ENCODE measurements at regions not wholly inside any gene's neighbourhood (a gene's known extent, or its start where the extent isn't known, plus 50 kb on each side); places are given as distances from the start of the nearest gene placed in this dataset.

DNA sequence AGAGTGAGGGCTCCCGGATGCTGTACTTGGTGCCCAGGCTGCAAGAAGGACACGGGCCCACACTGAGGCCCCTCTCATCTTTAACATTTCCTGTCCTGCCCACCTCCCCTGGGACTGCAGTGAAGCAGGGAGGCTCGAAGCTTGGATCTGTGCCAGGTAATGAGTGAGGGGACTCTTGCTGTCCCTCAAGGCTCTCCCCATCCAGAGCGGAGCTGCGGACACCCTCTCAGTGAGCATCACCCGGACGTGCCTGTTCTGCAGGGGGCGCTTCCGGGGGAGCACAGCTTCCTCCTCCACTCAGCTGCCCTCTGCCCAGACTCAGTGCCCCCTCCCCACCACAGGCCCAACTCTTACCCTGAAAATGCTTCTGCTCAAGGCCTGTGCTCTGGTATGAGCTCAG, 150.0 kb upstream of the MYCN start:
- TF ChIP-seq POLR2AphosphoS5 (IDR thresholded peaks at IDR 0.05; ENCODE audit: low read depth, low read length) (no peak), POU2F2 (IDR thresholded peaks at IDR 0.05; ENCODE audit: low read depth, low read length) (no peak), POLR2A (IDR thresholded peaks at IDR 0.05; ENCODE audit: low read depth, low read length) (no peak), TAF1 (IDR thresholded peaks at IDR 0.05; ENCODE audit: low read depth, low read length) (no peak), SPI1 (IDR thresholded peaks at IDR 0.05; ENCODE audit: low read depth, low read length) (no peak), PAX5 (IDR thresholded peaks at IDR 0.05; ENCODE audit: insufficient read depth, low read length, severe bottlenecking) (no peak)
- DNase-seq (ENCODE audit: insufficient read length, low spot score) (no peak), FAIRE-seq (no peak)

- no peak for FAIRE-seq
- TF ChIP-seq SPI1 (IDR thresholded peaks at IDR 0.05; ENCODE audit: low read depth, low read length): no peak
- TF ChIP-seq POLR2A (IDR thresholded peaks at IDR 0.05; ENCODE audit: low read depth, low read length): no peak
- no peak for TF ChIP-seq TAF1 (IDR thresholded peaks at IDR 0.05; ENCODE audit: low read depth, low read length)
- no peak for TF ChIP-seq PAX5 (IDR thresholded peaks at IDR 0.05; ENCODE audit: insufficient read depth, low read length, severe bottlenecking)
- no peak for TF ChIP-seq POU2F2 (IDR thresholded peaks at IDR 0.05; ENCODE audit: low read depth, low read length)
- no peak for TF ChIP-seq POLR2AphosphoS5 (IDR thresholded peaks at IDR 0.05; ENCODE audit: low read depth, low read length)
Measured at GRCh38 chr2:15790838-15791237, 149.5 kb upstream of the MYCN start.

GRCh38 chr2:15791294-15791693, 149.1 kb upstream of the MYCN start:
- DNase-seq (ENCODE audit: insufficient read length, low spot score) (no peak), FAIRE-seq (no peak)
- no peak for TF ChIP-seq POLR2AphosphoS5 (IDR thresholded peaks at IDR 0.05; ENCODE audit: low read depth, low read length)
- TF ChIP-seq SPI1 (IDR thresholded peaks at IDR 0.05; ENCODE audit: low read depth, low read length): no peak
- no peak for TF ChIP-seq PAX5 (IDR thresholded peaks at IDR 0.05; ENCODE audit: insufficient read depth, low read length, severe bottlenecking)
- TF ChIP-seq TAF1 (IDR thresholded peaks at IDR 0.05; ENCODE audit: low read depth, low read length): no peak
- TF ChIP-seq POU2F2 (IDR thresholded peaks at IDR 0.05; ENCODE audit: low read depth, low read length): no peak
- no peak for TF ChIP-seq POLR2A (IDR thresholded peaks at IDR 0.05; ENCODE audit: low read depth, low read length)

More at GRCh38 chr2:15790838-15791237, 149.5 kb upstream of the MYCN start:
- no peak for DNase-seq (ENCODE audit: insufficient read length, low spot score)

GRCh38 chr2:15792331-15792730, 148.0 kb upstream of the MYCN start:
- DNase-seq (ENCODE audit: insufficient read length, low spot score): no peak
- no peak for FAIRE-seq

GRCh38 chr2:15793078-15793913, 147.1 kb upstream of the MYCN start:
- FAIRE-seq (no peak), DNase-seq (ENCODE audit: insufficient read length, low spot score) (no peak)
- no peak for TF ChIP-seq POLR2A (IDR thresholded peaks at IDR 0.05; ENCODE audit: low read depth, low read length)
- TF ChIP-seq TAF1 (IDR thresholded peaks at IDR 0.05; ENCODE audit: low read depth, low read length): no peak
- TF ChIP-seq POLR2AphosphoS5 (IDR thresholded peaks at IDR 0.05; ENCODE audit: low read depth, low read length): no peak
- TF ChIP-seq PAX5 (IDR thresholded peaks at IDR 0.05; ENCODE audit: insufficient read depth, low read length, severe bottlenecking): no peak
- TF ChIP-seq POU2F2 (IDR thresholded peaks at IDR 0.05; ENCODE audit: low read depth, low read length): no peak
- no peak for TF ChIP-seq SPI1 (IDR thresholded peaks at IDR 0.05; ENCODE audit: low read depth, low read length)

More at GRCh38 chr2:15792331-15792730, 148.0 kb upstream of the MYCN start:
- no peak for TF ChIP-seq POLR2AphosphoS5 (IDR thresholded peaks at IDR 0.05; ENCODE audit: low read depth, low read length)

GRCh38 chr2:15793978-15794377, 146.4 kb upstream of the MYCN start:
- DNase-seq (ENCODE audit: insufficient read length, low spot score) (no peak), FAIRE-seq (no peak)
- TF ChIP-seq POU2F2 (IDR thresholded peaks at IDR 0.05; ENCODE audit: low read depth, low read length): no peak
- TF ChIP-seq SPI1 (IDR thresholded peaks at IDR 0.05; ENCODE audit: low read depth, low read length): no peak
- no peak for TF ChIP-seq TAF1 (IDR thresholded peaks at IDR 0.05; ENCODE audit: low read depth, low read length)
- no peak for TF ChIP-seq POLR2A (IDR thresholded peaks at IDR 0.05; ENCODE audit: low read depth, low read length)
- TF ChIP-seq POLR2AphosphoS5 (IDR thresholded peaks at IDR 0.05; ENCODE audit: low read depth, low read length): no peak
- no peak for TF ChIP-seq PAX5 (IDR thresholded peaks at IDR 0.05; ENCODE audit: insufficient read depth, low read length, severe bottlenecking)

DNA sequence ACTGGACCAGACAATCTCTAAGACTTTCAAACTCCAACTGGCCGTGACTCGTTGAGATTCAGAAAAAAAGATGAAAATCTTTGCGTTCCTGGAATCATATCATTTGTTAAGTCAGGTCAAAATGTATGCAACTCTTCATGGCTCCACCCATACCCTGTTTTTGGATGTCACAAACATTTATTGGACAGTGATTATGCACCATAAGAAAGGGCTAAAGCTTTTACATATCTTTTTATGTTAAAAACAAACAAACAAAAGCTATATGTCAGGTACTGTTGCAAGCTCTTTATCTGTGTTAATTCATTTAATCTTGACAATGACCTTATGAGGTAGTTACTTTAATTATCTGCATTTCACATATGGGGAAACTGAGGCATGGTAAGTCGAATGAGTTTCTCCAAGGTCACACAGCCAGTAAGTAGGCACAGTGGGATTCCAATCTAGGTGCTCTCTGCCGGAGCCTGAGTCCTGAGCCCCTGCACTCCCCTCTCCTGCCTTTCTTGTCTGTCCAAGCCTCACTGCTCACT, 145.7 kb upstream of the MYCN start:
- TF ChIP-seq TAF1 (IDR thresholded peaks at IDR 0.05; ENCODE audit: low read depth, low read length) (no peak), POU2F2 (IDR thresholded peaks at IDR 0.05; ENCODE audit: low read depth, low read length) (no peak), PAX5 (IDR thresholded peaks at IDR 0.05; ENCODE audit: insufficient read depth, low read length, severe bottlenecking) (no peak), POLR2AphosphoS5 (IDR thresholded peaks at IDR 0.05; ENCODE audit: low read depth, low read length) (no peak), SPI1 (IDR thresholded peaks at IDR 0.05; ENCODE audit: low read depth, low read length) (no peak), POLR2A (IDR thresholded peaks at IDR 0.05; ENCODE audit: low read depth, low read length) (no peak)
- DNase-seq (ENCODE audit: insufficient read length, low spot score) (no peak), FAIRE-seq (no peak)

- DNase-seq (ENCODE audit: insufficient read length, low spot score): no peak
- TF ChIP-seq POU2F2 (IDR thresholded peaks at IDR 0.05; ENCODE audit: low read depth, low read length): no peak
- TF ChIP-seq PAX5 (IDR thresholded peaks at IDR 0.05; ENCODE audit: insufficient read depth, low read length, severe bottlenecking): no peak
Measured at GRCh38 chr2:15795426-15795825, 144.9 kb upstream of the MYCN start.

DNA sequence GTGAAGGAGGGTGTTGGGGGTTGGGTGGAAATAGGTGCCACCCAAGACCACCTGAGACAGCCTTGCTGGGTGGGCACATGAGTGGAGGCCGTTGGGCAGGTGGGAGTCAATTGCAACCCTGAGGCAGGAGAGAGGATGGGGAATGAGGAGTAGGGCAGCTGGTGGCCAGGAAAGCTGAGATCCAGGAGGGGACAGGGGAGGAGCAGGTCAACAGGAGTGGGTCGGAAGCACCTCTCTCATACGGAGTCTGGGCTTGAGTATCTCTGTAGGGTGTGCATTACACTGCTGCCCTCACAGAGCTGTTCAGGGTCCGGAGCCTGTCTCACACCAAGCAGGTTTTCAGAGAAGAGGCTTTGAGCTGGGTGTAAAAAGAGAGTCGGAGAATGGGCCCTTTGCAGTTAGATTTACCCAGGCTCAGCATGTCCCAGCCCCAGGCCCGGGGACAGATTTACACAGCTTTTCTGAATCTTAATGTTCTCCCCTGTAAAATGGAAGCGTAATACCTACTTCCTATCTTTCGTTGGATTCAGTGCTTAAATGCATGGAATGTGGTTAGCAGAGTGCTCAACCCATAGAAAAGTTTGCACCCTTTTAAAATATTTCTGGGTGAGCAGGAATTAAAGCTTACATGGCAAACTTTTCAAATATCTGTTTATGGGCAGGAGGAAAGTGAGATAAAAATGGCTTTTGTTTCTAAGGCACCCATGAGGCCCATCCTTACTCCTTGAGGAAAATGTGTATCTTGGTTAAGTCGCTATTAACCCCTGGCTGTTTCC, 144.0 kb upstream of the MYCN start:
- no peak for DNase-seq (ENCODE audit: insufficient read length, low spot score)
- TF ChIP-seq POLR2A (IDR thresholded peaks at IDR 0.05; ENCODE audit: low read depth, low read length): no peak
- TF ChIP-seq POLR2AphosphoS5 (IDR thresholded peaks at IDR 0.05; ENCODE audit: low read depth, low read length): no peak
- FAIRE-seq: no peak

More at GRCh38 chr2:15795426-15795825, 144.9 kb upstream of the MYCN start:
- no peak for FAIRE-seq
